ENCODE measurements at regions not wholly inside any gene's neighbourhood (a gene's known extent, or its start where the extent isn't known, plus 50 kb on each side); places are given as distances from the start of the nearest gene placed in this dataset.

DNA sequence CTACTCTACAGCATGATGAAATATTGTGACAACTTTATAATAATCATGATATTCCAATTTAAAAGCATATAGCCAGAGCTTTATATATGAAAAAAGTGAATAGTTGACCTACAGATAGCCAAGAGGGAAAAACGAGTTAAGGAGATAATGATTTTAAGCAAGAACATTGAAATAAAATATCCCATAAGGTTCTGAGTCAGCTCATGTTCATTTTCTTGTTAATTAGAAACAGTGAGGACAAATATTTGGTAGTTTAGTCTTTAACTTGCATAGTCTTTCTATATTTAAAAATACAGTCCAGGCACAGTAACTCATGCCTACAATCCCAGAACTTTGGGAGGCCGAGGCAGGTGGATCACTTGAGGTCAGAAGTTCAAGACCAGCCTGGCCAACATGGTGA is 55.8 kb upstream of the CDH6 start:
- DNase-seq, result no peak

GRCh38 chr5:31135542-31135941 is 57.9 kb upstream of the CDH6 start:
- DNase-seq, result no peak

DNA sequence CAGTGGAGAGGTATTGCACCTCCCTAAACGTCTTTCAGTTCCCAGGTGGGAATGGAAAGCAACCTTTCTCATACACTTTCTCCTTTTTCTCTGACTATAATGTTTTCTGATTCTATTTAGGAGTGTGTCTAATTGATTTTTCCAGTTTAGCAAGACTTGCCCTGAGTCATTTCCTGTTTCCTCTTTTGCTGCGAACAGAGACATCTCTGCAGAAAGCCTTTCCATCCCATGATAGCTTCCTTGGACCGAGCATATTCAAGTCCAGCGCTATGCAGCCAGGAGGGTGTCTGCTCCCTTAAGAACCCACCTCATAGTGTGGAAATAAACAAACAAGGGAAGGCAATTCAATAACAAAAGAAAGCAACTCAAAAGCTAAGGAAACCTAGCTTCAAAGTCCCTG is 60.0 kb upstream of the CDH6 start:
- DNase-seq, result no peak

- no peak for DNase-seq
Observed at GRCh38 chr5:31131381-31131891, 62.0 kb upstream of the CDH6 start.

DNA sequence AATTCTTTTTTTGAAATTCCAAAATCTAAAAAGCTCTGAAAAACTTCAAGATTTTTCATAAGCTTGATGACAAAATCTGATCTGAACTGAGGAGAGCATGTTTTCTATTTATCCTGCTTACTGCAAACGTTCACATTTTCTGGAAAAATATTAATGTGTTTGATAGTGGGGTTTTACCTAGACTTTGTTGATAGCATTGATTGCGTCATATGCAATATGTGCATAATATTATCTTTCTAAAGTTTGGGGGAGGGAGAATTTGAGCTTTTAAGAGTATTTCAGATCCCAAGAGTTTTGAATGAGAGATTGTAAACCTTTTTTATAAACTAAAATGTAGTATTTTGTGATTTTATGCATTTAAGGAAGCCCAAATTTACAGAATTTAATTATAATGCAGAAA is 62.8 kb upstream of the CDH6 start:
- DNase-seq, result no peak

GRCh38 chr5:31124651-31125305 is 68.7 kb upstream of the CDH6 start:
- DNase-seq, result no peak

- DNase-seq, result no peak
Observed at GRCh38 chr5:31124026-31124425, 69.5 kb upstream of the CDH6 start.

DNA sequence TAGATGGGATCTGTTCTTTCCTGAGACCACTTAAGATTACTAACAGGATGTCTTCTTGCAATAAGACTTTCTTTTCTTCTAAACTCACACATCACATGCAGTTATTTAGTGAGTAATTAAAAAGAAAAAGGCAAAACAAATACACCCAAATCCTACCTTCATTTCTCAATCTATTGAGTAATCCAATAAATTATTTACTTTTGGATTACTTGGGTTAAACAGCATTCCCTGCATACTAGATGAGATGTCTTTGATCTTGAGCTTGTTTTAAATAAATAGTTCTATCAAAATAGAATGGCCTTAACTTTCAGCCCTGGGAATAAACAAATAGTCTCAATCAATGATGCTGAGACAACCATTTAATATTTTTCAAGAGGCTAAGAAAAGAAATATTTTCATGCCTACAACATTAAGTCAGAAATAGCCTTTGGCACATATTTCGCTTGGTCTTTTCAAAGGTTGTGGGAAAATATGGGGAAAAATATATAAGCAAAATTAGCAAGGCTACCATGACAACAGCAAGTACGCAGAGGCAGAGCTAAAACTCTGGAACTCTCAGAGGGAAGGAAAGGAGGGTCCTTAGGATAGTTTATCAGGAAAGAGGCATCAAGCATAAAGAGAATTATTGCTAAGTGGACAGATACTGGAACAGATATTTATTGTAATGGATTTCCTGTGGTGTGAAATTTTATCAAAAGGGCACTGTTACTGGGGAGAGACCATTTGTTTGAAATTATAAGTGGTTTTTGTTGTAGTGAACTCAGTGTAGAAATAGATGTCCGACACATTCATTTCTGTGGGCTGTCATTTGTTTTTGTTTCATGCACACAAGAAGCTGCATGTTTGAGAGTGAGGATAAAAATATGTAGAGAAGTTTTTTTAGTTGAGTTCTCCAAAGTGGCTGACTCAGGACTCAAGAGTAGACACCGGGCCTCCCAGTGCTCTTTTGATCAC is 70.2 kb upstream of the CDH6 start:
- DNase-seq, result no peak

GRCh38 chr5:31121224-31121623 is 72.3 kb upstream of the CDH6 start:
- DNase-seq, result no peak

DNA sequence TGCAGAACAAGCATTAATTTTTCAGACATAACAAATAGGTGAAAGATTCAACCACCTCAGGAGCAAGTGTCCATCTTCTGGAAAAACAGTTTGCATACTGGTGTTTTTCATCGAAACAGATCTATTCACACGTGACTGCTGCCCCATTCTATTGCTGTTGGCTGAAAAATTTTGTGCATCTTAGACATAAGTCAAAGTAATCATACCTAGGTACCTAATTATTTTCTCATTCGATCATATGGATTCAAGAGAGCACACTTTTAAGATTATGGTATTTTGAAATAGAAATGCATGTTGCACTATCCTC is 72.9 kb upstream of the CDH6 start:
- DNase-seq, result no peak

DNA sequence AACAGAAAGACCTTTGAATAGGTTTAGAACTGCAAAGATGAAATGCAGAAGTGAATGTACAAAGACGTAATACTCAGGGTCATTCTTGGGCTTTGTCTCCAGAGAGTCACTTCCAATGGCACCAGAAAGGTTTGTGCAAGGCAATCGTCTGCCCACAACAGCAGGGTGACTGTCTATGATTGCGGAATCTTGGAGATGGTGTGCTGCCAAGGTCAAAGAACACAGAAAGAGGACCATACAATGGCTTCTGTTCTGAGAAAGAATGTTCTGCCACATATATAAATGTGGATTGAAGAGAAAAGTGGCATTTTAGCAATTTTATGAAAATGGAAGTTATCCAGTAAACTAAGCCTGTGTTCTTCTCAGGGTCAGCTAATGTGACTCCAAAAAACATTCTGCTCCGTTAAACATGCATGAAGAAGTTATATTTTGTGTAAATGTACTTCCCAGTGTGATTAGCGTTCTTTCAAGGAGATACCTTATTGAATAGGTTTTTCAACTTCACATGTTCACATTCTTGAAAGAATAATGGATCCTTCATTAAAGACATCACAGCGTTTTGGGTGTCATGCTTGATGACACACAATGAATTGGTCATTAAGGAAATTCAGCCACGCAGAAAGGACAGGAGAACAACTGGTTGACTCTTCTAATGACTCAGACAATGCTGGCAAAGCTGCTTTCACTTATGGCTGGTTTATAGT is 73.4 kb upstream of the CDH6 start:
- DNase-seq, result no peak

DNA sequence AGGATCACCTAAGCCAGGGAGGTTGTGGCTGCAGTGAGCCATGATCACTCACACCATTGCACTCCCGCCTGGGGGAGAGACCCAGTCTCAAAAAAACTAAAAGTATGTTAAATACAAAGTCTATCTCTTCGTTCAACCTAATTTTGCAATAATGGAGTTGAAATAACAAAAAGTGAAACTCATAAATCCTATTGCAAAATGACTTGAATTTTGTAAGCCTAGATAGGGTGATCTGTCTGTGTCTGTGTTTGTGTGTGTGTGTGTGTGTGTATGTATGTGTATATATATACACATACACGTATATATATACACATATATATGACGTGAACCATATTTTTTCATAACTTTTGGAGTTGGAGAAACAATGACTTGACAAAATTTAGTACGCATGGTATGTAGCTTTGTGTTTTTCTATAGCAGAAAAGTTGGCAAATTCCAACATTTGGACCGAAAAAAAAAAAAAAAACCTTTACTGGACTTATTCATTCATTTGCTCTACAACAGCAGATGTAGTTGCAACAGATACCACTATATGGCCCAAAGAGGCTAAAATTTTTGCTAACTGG is 76.9 kb upstream of the CDH6 start:
- no peak for DNase-seq

- DNase-seq, result no peak
Observed at GRCh38 chr5:31114817-31115216, 78.7 kb upstream of the CDH6 start.

- DNase-seq, result no peak
Observed at GRCh38 chr5:31113666-31114350, 79.7 kb upstream of the CDH6 start.

GRCh38 chr5:31113101-31113500 is 80.4 kb upstream of the CDH6 start:
- no peak for DNase-seq

DNA sequence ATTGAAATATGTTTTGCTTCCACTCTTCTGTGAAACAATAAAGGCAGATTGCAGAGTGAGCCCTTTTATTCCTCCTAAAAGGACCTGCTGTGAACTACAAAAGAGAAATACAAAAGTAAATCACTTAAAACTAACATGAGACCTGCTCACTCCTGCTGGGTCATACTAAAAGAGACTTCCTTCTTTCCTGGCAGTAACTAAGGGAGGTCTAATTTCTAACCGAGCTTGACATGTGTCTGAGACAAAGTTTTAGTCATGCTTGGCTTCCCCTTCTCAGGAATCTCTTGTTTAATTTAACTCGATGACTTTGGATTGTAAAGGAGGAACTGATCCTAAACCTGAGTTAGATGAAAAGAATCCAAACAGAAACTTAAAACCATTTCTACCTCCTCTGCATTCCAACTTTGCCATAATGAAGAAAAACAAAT is 86.4 kb upstream of the CDH6 start:
- DNase-seq, result no peak

GRCh38 chr5:31106691-31107090 is 86.8 kb upstream of the CDH6 start:
- DNase-seq, result no peak

GRCh38 chr5:31106278-31106677 is 87.2 kb upstream of the CDH6 start:
- DNase-seq, result no peak

DNA sequence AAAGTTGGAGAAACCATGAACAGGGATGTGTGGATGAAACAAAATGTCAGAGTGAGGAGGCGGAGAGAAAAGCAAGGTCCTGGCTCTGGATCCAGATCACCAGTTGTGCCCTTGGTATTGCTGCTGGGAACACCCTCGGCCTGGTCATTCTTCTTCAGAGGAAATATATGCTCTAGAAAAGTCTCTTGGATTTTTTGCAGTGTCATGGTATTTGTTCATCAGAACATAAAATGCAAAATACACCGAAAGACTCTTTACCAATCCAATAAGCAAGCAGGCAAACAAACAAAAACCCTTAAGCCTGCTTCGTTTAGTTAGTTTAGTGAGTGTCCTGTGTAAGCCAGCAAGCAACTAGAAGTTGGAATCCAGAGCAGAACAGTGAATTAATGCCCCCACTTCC is 88.7 kb upstream of the CDH6 start:
- no peak for DNase-seq

DNA sequence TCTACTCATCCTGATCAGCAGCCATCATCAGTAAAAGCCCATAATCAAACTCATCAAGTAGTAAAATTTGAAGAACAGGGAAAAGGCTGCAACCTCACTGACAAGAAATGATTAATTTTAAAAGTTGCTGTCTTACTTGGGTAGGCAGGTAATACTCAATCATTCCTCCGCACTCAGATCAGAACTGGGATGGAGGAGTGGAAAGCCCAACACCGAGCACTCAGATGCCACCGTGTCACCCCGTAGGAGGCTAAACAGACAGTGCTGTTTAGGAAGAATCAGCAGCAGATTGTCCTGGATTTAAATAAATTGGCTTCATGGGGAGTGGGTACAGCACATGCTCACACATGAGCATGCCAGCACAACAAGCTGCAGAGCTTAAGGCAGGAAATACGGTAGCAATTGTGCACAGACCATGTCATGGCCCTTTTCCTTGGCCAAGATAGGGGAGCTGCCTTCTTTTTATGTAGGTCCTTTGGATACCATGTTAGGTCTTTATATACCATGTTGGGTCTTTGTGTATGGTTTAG is 92.6 kb upstream of the CDH6 start:
- no peak for DNase-seq

- DNase-seq, result no peak
Observed at GRCh38 chr5:31100047-31100575, 93.4 kb upstream of the CDH6 start.

GRCh38 chr5:31098811-31099210 is 94.7 kb upstream of the CDH6 start:
- DNase-seq, result no peak
